H1 (cell line): ENCODE measurements at regions not wholly inside any gene's neighbourhood (a gene's known extent, or its start where the extent isn't known, plus 50 kb on each side); places are given as distances from the start of the nearest gene placed in this dataset.

Experiments
- CTCF ChIP-seq, 3 experiments: IDR thresholded peaks; 1 replicate in 2 of 3; 2 replicates in 1 of 3; pipeline versions ENCODE4 v1.5.1 to v1.6.1; 2011; ENCODE audit warnings: low read length in 3 of 3, mild to moderate bottlenecking in 3 of 3, inconsistent platforms in 2 of 3, low read depth in 1 of 3, moderate library complexity in 1 of 3; ENCODE audit not compliant: insufficient read depth in 1 of 3; ENCODE audit errors: control extremely low read depth in 1 of 3
- GTF2F1 ChIP-seq: IDR thresholded peaks from 2 replicates; pipeline ENCODE4 v1.6.1; 2012; ENCODE audit warnings: low read depth, low read length, improper control_type of control experiment, borderline replicate concordance
- HDAC2 ChIP-seq, 2 experiments: fragments of 300-600 bp in 1 of 2; sonication (generic) in 1 of 2; IDR thresholded peaks; 2 replicates each; pipeline ENCODE4 v1.6.1; 2011 to 2012; ENCODE audit warnings: low read depth in 2 of 2, low read length in 2 of 2, mild to moderate bottlenecking in 2 of 2, moderate library complexity in 2 of 2, borderline replicate concordance in 1 of 2, inconsistent platforms in 1 of 2
- JUN ChIP-seq: IDR thresholded peaks from 2 replicates; pipeline ENCODE4 v1.6.1; 2011; ENCODE audit warnings: low read depth, mild to moderate bottlenecking, improper control_type of control experiment, low read length
- MAX ChIP-seq: IDR thresholded peaks from 2 replicates; pipeline ENCODE4 v1.6.1; 2012; ENCODE audit warnings: inconsistent platforms
- POLR2A ChIP-seq, 2 experiments: IDR thresholded peaks; 1 replicate in 1 of 2; 2 replicates in 1 of 2; pipeline ENCODE4 v1.6.1; 2011; ENCODE audit warnings: low read depth in 2 of 2, low read length in 2 of 2, mild to moderate bottlenecking in 2 of 2; ENCODE audit errors: control extremely low read depth in 1 of 2
- POLR2AphosphoS5 ChIP-seq: IDR thresholded peaks from 2 replicates; pipeline ENCODE4 v1.6.1; 2011; ENCODE audit warnings: low read depth, low read length
- SIX5 ChIP-seq: IDR thresholded peaks from 2 replicates; pipeline ENCODE4 v1.6.1; 2011; ENCODE audit warnings: mild to moderate bottlenecking, low read depth, low read length
- SP1 ChIP-seq: IDR thresholded peaks from 2 replicates; pipeline ENCODE4 v1.6.1; 2011; ENCODE audit warnings: low read depth, low read length
- TAF1 ChIP-seq: IDR thresholded peaks from 2 replicates; pipeline ENCODE4 v1.6.1; 2011; ENCODE audit warnings: mild to moderate bottlenecking, low read depth, low read length
- TEAD4 ChIP-seq: IDR thresholded peaks from 2 replicates; pipeline ENCODE4 v1.6.1; 2012; ENCODE audit warnings: low read depth, low read length, inconsistent platforms, mixed read lengths
- TF ChIP-seq, protein P1 (sequence below): IDR thresholded peaks from 2 replicates; pipeline ENCODE4 v1.6.1; 2012; ENCODE audit warnings: low read length, inconsistent platforms

DNA sequence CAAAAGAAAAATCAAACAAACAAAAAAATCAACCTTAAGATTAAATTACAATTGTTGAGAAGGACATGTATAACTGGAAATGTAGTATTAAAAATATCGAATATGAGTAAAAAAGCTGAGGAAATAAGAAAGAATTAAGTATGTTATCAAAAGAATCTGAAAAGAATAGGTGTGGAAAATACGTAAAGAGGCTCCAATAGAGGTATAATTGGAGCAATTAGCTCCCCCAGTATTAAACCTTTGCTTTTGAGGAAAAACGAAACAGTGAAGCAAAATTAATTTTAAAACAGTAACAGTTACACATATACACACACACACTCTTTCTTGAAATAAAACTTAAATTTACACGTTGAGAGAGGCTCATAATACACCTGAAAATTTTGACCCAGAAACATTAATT is 578.7 kb upstream of the ADAMTS16 start:
- no peak for TF ChIP-seq JUN
- no peak for TF ChIP-seq CTCF (IDR thresholded peaks at IDR 0.05; ENCODE audit: control extremely low read depth in 1 of 3, insufficient read depth in 1 of 3, low read depth in 1 of 3, low read length in 3 of 3)
- TF ChIP-seq POLR2A (IDR thresholded peaks at IDR 0.05; ENCODE audit: control extremely low read depth in 1 of 2, low read depth in 2 of 2, low read length in 2 of 2): no peak
- no peak for TF ChIP-seq TAF1
- no peak for TF ChIP-seq POLR2AphosphoS5
- TF ChIP-seq HDAC2 (IDR thresholded peaks at IDR 0.05; ENCODE audit: borderline replicate concordance in 1 of 2, low read depth in 2 of 2, low read length in 2 of 2): no peak
- no peak for TF ChIP-seq MAX
- TF ChIP-seq SIX5: no peak
- TF ChIP-seq TEAD4: no peak
- TF ChIP-seq SP1: no peak
- TF ChIP-seq, protein P1, sequence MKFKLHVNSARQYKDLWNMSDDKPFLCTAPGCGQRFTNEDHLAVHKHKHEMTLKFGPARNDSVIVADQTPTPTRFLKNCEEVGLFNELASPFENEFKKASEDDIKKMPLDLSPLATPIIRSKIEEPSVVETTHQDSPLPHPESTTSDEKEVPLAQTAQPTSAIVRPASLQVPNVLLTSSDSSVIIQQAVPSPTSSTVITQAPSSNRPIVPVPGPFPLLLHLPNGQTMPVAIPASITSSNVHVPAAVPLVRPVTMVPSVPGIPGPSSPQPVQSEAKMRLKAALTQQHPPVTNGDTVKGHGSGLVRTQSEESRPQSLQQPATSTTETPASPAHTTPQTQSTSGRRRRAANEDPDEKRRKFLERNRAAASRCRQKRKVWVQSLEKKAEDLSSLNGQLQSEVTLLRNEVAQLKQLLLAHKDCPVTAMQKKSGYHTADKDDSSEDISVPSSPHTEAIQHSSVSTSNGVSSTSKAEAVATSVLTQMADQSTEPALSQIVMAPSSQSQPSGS: no peak
- TF ChIP-seq GTF2F1: no peak
